Gastrocnemius medialis (tissue), 4 donors: ENCODE measurements at regions not wholly inside any gene's neighbourhood (a gene's known extent, or its start where the extent isn't known, plus 50 kb on each side); places are given as distances from the start of the nearest gene placed in this dataset.

Source experiments
- POLR2A ChIP-seq, 2 donors: fragments of 450-650 bp; IDR thresholded peaks; one replicate each; pipeline ENCODE4 v1.6.1; 2017; ENCODE audit warnings: antibody characterized with exemption in 2 of 2, mild to moderate bottlenecking in 2 of 2, moderate library complexity in 2 of 2
- TF ChIP-seq, protein P1 (sequence below), 5 experiments: fragments of 450-650 bp in 3 of 5; fragments of 200-600 bp in 2 of 5; sonication (generic) in 2 of 5; IDR thresholded peaks in 4 of 5; conservative IDR thresholded peaks in 1 of 5; 1 replicate in 4 of 5; 2 replicates in 1 of 5; pipeline ENCODE4 v1.5.1; 2016 to 2019; ENCODE audit warnings: antibody characterized with exemption in 5 of 5, mild to moderate bottlenecking in 3 of 5, moderate library complexity in 3 of 5

DNA sequence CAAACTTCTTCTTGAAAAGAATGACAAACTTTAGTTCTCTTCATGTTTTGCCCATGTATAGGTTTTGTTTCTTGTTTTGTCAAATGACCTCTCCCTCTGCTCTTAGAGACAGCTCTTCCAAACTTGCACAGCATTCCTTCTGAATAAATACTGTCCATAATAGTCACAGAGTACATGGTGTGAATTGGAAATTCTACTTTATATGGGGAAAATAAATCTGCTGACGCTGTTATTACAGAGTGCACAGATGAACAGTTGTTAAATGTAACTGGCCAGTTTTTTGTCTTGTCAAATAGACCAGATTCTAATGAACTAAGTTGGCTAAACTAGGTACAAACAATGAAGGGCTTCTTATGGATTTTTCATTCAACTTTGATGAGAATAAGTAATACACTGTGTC, 115.8 kb upstream of the DTNA start:
- TF ChIP-seq, protein P1, sequence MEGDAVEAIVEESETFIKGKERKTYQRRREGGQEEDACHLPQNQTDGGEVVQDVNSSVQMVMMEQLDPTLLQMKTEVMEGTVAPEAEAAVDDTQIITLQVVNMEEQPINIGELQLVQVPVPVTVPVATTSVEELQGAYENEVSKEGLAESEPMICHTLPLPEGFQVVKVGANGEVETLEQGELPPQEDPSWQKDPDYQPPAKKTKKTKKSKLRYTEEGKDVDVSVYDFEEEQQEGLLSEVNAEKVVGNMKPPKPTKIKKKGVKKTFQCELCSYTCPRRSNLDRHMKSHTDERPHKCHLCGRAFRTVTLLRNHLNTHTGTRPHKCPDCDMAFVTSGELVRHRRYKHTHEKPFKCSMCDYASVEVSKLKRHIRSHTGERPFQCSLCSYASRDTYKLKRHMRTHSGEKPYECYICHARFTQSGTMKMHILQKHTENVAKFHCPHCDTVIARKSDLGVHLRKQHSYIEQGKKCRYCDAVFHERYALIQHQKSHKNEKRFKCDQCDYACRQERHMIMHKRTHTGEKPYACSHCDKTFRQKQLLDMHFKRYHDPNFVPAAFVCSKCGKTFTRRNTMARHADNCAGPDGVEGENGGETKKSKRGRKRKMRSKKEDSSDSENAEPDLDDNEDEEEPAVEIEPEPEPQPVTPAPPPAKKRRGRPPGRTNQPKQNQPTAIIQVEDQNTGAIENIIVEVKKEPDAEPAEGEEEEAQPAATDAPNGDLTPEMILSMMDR (IDR thresholded peaks at IDR 0.05 in 4 of 5, conservative IDR thresholded peaks at IDR 0.05 in 1 of 5): no peak
- no peak for TF ChIP-seq POLR2A (IDR thresholded peaks at IDR 0.05)
